Stimulated activated CD4-positive, alpha-beta T cell treated with anti-CD3 and anti-CD28 coated beads, Interleukin-1b, Interleukin-23, amount 100 ng/mL, for 48 hours (primary cell): ENCODE measurements at regions not wholly inside any gene's neighbourhood (a gene's known extent, or its start where the extent isn't known, plus 50 kb on each side); places are given as distances from the start of the nearest gene placed in this dataset.

Experiments
- DNase-seq: peaks from one replicate; pipeline ENCODE4 v3.0.0-alpha.2; 2020

- DNase-seq = no peak
Observed at GRCh38 chr3:18076301-18076700, 333.9 kb upstream of the TBC1D5 start.

DNA sequence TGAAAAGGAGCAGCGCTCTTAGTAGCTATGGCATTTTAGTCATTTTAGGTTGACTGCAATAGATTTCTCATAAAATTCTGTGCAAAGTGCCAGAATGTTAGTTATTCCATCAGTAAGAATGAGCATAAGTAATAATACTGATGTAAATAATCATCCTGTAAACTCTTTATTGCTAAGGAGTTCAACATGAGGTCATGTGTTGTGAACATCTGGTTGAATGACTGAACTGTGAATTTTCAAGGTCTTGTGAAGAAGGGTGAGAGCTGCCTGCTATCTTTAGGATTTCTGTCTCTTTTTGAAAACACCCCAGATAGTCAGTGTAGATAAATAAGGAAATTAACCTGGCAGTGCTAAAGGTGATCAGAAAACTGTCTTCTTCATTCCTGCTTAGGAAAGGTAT, 333.4 kb upstream of the TBC1D5 start:
- DNase-seq = no peak

DNA sequence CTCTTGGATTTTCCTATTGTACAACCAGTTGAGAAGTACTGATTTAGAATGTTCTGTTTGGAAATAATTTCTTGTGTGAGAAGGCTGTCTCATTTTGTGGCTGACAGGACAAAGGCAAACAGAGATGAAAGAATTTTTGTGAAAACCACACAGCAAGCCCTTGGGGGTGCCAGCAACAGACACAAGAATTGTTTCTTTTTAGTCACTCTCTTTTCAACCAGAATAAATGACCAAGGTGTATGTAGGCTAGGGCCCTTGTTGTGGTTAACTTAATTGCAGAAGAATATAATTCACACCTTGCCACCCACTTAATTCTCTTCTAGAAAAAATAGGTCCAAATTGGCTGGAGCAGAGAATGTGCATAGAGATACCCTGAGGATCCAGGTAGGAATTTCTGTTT, 329.4 kb upstream of the TBC1D5 start:
- no peak for DNase-seq

GRCh38 chr3:18070944-18071343, 328.5 kb upstream of the TBC1D5 start:
- no peak for DNase-seq

- no peak for DNase-seq
Observed at GRCh38 chr3:18070231-18070630, 327.8 kb upstream of the TBC1D5 start.

GRCh38 chr3:18069568-18069967, 327.1 kb upstream of the TBC1D5 start:
- DNase-seq = no peak

- no peak for DNase-seq
Observed at GRCh38 chr3:18066899-18067582, 324.6 kb upstream of the TBC1D5 start.

GRCh38 chr3:18064586-18064985, 322.2 kb upstream of the TBC1D5 start:
- DNase-seq = no peak

DNA sequence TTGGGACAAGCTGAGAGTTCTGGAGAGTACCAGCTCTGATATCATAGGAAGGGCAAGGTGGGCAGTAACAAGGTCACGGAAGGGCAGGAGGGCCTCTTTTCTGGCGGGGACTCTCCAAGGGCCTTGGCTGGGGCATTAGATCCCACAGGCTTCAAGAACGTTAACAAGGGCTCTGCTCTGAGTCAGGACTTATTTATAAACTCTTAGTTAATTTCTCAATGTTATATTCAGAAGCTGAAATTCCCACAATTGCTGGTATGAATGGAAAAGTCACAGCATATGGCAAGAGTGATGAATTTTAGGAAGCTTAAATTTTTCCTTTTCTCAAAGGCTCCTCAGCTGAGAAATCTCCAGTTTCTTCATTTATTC, 320.2 kb upstream of the TBC1D5 start:
- DNase-seq = no peak

DNA sequence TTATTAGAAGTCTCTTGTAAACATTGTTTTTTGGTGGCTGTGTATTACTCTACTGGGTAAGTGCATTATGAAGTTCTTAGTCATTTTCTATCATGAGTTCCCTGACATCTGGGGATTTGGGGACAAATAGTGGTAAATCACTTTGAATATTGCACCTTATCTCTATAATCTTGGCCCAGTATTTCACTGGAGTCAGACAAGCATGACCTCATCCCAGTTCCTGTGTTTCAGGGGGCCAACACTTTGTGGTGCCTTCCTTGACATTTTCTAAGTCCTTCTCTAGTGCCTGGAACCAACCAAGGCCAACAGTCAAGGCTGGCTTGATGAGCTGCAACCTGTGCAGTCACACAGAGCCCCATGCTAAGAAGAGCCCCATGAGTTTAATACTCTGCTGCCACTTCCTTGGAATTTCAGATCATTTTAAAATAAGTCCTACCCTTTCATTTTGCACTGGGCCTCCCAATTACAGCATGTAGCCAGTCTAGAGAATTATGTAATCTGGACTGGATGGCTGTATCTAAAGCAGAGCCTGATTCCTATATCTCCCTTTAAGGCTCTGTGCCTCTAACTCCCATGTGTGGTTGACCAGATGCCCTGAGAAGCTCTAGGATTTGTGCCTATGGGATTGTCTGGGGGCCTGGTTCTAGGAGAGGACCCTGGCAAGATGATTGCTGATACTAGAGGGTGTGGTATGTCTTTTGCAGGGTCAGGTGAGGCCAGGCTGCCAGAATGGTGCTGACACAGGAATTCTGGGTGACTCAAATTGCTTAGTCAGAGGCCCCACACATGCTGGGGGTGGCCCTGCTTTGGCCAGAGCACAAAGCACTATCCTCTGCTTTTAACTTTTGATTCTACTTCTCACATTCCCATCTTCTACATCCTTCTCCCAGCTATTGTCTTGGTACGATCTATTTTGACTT, 319.6 kb upstream of the TBC1D5 start:
- no peak for DNase-seq

DNA sequence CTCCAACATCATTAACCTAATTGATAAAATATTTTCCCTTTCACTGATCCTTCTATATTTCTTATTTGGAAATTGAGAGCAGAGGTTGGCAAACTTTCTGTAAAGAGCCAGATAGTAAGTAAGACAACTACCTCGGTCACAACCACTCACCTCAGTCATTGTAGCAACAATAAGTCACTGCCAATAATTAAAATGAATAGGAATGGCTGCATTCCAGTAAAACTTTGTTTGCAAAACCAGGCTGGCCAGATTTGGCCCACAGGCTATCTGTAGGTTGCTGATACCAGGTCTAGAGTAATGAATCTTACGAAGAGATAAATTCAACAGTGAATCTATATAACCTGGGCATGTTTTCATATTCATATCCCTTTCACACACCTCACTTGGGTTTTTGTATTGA, 316.2 kb upstream of the TBC1D5 start:
- no peak for DNase-seq

- DNase-seq = no peak
Observed at GRCh38 chr3:18057471-18058091, 315.1 kb upstream of the TBC1D5 start.

DNA sequence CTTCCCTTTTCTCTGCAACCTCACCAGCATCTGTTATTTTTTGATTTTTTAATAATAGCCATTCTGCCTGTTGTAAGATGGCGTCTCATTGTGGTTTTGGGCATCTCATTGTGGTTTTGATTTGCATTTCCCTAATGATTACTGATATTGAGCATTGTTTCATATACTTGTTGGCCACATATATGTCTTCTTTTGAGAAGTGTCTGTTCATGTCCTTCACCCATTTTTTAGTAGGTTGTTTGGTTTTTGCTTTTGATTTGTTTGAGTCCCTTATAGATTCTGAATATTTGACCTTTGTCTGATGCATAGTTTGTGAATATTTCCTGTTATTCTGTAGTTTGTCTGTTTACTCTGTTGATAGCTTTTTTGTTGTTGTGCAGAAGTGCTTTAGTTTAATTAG, 312.2 kb upstream of the TBC1D5 start:
- no peak for DNase-seq

DNA sequence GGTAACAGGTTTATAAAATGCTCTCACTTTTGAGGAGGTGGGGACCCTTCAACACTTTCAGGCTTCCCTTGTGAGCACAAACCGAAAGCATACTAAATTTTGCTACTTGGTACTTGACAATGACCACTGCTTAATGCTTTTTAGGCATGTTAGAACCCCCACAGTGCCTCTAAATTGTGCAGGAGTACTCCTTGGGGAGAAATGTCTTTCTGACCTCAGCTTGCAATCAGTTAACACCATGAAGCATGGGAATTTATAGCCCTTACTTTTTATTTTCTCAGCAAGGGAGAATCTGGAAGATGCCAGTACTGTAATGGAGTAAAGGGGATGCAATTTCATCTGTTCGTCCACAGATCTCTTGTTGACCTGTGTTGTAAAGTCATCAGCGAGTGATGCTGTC, 308.9 kb upstream of the TBC1D5 start:
- no peak for DNase-seq

DNA sequence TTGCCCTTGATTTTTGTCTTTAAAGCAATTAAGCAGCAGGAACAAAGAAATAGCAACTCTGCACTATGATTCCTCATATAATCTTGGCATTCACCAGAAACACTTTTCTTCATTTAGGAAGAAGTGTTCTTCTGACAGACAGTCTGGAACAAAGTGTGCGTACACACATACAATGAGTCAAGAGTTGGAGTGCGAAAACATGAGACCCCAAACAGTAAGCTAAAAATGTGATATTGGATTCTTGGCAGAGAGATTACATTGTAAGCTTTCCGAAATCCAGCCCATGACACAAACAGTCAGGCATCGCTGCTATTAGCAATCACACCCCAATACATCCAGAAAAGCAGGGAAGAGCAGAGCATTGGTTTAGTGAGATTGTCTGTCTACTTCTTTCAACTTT, 306.7 kb upstream of the TBC1D5 start:
- DNase-seq = no peak

DNA sequence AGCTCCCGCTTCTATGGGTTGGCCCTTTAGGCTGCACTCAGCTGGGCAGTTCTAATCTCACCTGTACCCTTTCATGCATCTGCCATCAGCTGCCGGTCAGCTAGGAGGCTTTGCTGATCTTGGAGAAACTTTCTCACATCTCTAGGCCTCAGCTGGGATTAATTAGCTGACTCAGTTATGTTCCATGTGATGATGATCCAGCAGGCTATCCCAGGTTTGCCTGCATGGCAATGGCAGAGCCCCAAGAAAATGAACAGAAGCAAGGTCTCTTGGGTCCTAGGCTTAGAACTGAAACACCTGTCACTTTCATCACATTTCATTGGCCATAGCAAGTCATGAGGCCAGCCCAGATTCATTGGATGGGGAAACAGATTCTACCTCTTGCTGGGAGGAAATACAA, 304.6 kb upstream of the TBC1D5 start:
- no peak for DNase-seq

DNA sequence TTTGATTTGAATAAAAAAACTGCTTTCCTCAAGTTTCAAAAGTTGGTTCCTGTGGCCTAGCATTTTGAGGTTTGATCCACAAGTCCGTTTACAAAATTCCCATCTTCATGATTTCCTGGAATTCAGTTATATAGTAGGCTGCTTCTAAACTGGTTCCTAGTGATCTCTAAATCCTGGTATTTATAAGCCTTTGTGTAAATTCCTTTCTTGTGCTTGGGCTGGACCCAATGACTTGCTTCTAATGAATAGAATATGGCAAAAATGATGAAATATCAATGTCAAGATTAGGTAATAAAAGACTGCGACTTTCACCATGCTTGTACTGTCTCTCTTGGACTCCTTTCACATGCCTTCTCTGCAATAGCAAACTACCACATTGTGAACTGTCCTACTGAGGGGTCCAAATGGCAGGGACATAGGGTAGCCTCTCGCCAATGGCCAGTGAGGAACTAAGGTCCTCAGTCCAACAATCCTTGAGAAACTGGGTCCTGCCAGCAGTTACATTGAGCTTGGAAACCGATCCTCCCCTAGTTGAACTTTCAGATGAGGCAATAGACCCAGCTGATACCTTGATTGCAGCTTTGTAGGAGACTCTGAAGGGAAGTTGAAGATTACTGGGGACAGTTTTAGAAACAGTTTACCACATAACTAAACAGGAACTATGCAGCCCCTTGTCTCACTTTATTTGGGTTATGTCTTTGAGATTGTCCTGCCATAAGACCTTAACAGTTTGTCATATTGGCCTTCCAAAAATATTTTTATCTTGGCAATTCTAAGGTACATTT, 303.9 kb upstream of the TBC1D5 start:
- no peak for DNase-seq

DNA sequence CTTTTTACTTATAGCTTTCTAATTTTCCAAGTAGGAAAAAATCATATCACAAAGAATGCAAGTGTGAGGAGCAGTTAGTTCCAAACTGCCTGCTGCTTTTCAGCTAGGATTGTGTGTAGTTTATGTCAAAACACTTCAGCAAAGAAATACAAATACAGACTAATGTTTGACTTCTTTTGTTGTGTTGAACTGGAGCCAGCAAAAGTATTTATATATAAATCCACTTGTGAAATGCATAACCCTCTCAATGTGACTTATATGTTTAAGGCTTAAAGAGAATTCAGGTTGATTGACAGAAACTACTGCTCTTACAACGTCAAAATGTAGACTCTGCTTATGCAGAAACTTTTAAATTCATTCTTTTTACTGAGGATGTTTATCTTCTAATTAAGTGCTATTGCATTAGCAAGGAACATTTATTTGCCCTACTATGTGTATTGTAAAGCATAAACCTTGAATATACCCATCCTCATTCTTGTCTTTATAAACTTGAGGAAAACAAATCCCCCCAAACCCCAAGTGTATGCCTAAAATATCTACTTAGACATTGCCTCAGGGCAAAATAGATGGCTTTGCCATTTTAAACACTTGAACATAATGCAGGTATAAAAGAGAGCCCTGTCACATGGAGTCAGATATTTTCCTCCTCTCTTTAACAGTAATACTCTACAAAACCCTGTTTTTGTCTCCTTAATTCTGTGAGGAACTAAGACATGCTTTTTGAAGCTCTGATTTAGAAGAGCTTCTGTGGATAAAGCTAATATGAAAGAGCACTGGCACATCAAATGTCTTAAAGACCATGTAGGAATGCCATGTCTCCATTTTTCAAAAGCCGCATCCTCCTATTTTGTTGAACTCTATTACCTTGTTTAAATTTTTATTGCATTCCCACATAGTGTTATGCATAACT, 302.8 kb upstream of the TBC1D5 start:
- no peak for DNase-seq

- no peak for DNase-seq
Observed at GRCh38 chr3:18044191-18044590, 301.8 kb upstream of the TBC1D5 start.

GRCh38 chr3:18036450-18036815, 294.0 kb upstream of the TBC1D5 start:
- DNase-seq = no peak

GRCh38 chr3:18035641-18036449, 293.4 kb upstream of the TBC1D5 start:
- DNase-seq = no peak
